ENCODE measurements at regions not wholly inside any gene's neighbourhood (a gene's known extent, or its start where the extent isn't known, plus 50 kb on each side); places are given as distances from the start of the nearest gene placed in this dataset.

- Histone ChIP-seq H3K36me3 (ENCODE audit: control insufficient read depth in 1 of 2, insufficient read depth in 2 of 2, low read length in 2 of 2) (no peaks in the 10 kb centered on the region), H3K4me1 (ENCODE audit: control insufficient read depth in 1 of 2, insufficient read depth in 2 of 2, low read length in 2 of 2) (no peaks in the 10 kb centered on the region), H3K9me3 (ENCODE audit: control insufficient read depth in 1 of 2, insufficient read depth in 1 of 2, low read depth in 1 of 2, low read length in 2 of 2) (no peaks in the 10 kb centered on the region), H2AFZ (ENCODE audit: low read depth, low read length, poor library complexity, severe bottlenecking) (no peak overlapping the region), H4K20me1 (ENCODE audit: insufficient read depth) (no peaks in the 10 kb centered on the region), H3K79me2 (ENCODE audit: insufficient read depth, low read length) (no peaks in the 10 kb centered on the region), H3K4me2 (ENCODE audit: low read length) (no peak overlapping the region), H3K27me3 (ENCODE audit: insufficient read depth, low read length) (no peaks in the 10 kb centered on the region), H3K27ac (ENCODE audit: low read depth, low read length) (no peak overlapping the region), H3K9me2 (ENCODE audit: insufficient read depth) (no peaks in the 10 kb centered on the region), H3K4me3 (replicated peaks in 1 of 2; ENCODE audit: low read depth in 1 of 2, low read length in 2 of 2) (no peak overlapping the region), H3K9ac (ENCODE audit: low read length) (no peak overlapping the region)
- BruUV-seq (replicated peaks): no TSS peak
- POLR2A ChIA-PET: no interaction called here
- RAD21 ChIA-PET (ENCODE audit: low non-redundant PET in 1 of 2, low total read pairs in 2 of 2, uncharacterized antibody in 2 of 2, unreplicated experiment in 2 of 2): no interaction called here
- DNase-seq (ENCODE audit: low read depth, low spot score) (no peak), ATAC-seq (no peak)
- no peak for TF ChIP-seq SIN3A (IDR thresholded peaks at IDR 0.05; ENCODE audit: low read depth)
- no peak for TF ChIP-seq ZFX (IDR thresholded peaks at IDR 0.05)
- TF ChIP-seq ZNF274 (IDR thresholded peaks at IDR 0.05; ENCODE audit: low read depth, low read length): no peak
- TF ChIP-seq CTCF (IDR thresholded peaks at IDR 0.05 in 2 of 3, conservative IDR thresholded peaks at IDR 0.05 in 1 of 3; ENCODE audit: borderline replicate concordance in 1 of 3, insufficient read depth in 1 of 3, low read depth in 2 of 3, low read length in 2 of 3): no peak
- TF ChIP-seq CBX3 (IDR thresholded peaks at IDR 0.05; ENCODE audit: low read depth): no peak
- TF ChIP-seq JUND (IDR thresholded peaks at IDR 0.05): no peak
- TF ChIP-seq RAD21 (IDR thresholded peaks at IDR 0.05; ENCODE audit: low read depth): no peak
- TF ChIP-seq POLR2AphosphoS5 (IDR thresholded peaks at IDR 0.05; ENCODE audit: low read depth, low read length): no peak
- TF ChIP-seq POLR2A (IDR thresholded peaks at IDR 0.05; ENCODE audit: borderline replicate concordance, extremely low read depth, insufficient read depth, insufficient read length): no peak
- no peak for TF ChIP-seq ELF1 (IDR thresholded peaks at IDR 0.05; ENCODE audit: borderline replicate concordance, low read depth)
- no peak for TF ChIP-seq MAX (IDR thresholded peaks at IDR 0.05)
- TF ChIP-seq EZH2 (IDR thresholded peaks at IDR 0.05): no peak
- TF ChIP-seq ZBTB33 (IDR thresholded peaks at IDR 0.05; ENCODE audit: extremely low read depth, insufficient replicate concordance, low read length): no peak
- no peak for TF ChIP-seq FOSL1 (IDR thresholded peaks at IDR 0.05; ENCODE audit: low read depth)
- intact Hi-C loops (cut with micrococcal nuclease): no loop called here
- CTCF ChIA-PET: no interaction called here
Observed at GRCh38 chr3:147200545-147200944, 205.8 kb downstream of the ZIC4 start.
